ENCODE measurements at regions not wholly inside any gene's neighbourhood (a gene's known extent, or its start where the extent isn't known, plus 50 kb on each side); places are given as distances from the start of the nearest gene placed in this dataset.
"Not testable (repeated sequence)": the region's sequence is repeated elsewhere in the genome, so short reads cannot be mapped to it uniquely, and the experiment has no call there.

DNA sequence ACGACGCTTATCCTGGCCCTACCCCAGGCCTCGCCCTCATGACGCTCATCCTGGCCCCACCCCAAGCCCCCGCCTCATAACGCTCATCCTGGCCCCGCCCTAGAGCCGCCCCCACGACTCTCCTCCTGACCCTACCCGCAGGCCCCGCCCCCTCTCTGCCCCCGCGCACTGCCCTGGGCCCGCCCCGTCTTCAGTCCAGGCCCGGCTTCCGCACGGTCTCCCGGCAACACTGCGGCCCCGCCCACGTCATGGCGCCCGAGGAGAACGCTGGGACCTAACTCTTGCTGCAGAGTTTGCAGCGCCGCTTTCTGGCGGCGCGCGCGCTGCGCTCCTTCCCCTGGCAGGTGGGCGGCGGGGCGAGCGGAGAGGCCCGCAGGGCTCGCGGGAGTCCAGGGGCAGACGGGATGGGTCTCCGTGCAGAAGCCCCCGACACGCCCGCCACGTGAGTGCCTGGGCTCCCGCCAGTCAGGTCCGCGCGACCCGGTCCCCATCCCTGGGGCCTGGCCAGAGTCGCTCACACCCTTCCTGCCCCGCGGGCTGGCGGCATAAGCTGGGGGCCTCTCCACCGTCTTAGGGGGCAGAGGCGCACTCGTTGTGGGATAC, 52.5 kb upstream of the ROPN1B start:
- peak; percentile 93 for DNase-seq (ENCODE audit: low spot score)

DNA sequence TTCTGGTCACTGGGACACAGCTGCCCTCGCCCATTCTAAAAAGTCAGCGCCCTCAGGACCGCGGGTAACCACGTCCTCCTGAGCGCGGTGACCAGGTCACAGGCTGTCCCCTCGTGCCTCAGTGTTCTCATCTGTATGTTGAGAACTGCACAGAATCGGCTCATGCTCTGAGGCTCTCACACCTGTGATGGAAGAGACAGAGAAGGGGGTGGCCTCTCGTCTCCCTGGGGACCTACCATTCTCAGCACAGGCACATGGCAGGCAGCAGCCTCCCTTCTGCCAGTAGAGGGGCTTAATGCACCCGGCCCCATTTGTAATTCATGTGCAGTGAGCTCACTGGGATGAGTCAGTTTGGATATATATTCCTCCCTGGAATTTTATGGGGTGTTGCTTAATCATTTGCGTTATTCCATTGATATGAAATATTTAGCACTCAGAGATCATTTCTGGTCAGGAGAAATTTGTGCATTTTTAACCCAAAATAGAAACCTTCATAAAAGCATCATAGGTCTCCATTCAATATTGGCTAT, 51.9 kb upstream of the ROPN1B start:
- DNase-seq (ENCODE audit: low spot score) = peak; percentile 50

DNA sequence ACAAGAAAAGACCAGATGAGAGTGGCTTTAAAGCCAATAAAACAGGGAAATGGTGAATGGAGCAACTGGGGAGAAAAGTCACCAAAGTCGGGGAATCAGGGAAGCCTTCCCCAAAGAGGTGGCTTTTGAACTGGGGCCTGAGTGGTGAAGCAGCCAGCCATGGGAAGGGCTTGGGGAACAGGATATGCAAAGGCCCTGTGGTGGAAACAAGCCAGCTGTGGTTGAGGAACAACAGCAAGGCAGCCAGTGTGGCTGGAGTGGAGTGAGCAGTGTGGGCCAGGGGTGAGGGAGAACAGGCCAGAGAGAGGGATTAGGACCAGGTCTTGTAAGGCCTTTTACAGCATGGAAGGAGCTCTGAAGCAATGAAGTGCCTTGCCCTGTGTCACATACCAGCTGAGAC, 51.0 kb upstream of the ROPN1B start:
- not testable (repeated sequence) for DNase-seq (ENCODE audit: low spot score)

DNA sequence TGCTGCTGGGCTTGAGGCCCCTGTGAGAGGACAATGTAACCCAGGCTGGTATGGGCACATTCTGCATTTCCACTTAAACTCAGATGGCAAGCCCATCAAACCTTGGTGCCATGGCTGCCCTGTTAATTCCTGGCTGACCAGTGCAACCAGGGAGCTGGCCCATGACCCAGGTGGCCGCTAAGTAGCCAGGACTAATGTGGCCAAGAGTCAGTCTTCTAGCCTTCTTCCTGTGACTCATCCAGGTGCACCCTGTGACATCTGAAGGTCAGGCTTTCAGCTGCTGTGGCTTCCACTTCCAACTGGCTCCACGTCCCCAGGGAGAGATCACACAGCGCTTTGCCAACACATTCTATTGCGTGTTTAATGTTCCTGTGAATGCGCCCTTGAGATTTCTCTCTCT, 50.5 kb upstream of the ROPN1B start:
- not testable (repeated sequence) for DNase-seq (ENCODE audit: low spot score)

DNA sequence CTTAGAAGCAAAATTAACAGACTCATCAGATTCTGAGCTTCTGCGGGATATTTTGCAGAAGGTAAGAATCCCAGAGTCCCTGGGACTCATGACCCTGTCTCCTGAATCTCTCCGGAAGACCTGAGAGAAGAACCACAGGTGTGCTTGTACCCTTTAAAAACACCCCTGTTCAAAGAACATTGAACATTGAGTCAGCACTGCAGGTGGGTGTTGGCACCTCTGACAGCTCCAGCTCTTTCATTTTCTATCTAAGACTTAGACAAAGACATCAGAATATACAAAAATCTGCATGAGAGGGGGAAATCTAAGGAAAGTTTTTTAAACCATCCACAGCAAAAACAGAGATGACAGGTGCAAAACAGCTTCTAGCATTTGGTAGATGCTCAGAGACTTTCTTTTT, 50.1 kb upstream of the ROPN1B start:
- not testable (repeated sequence) for DNase-seq (ENCODE audit: low spot score)

All from H4 (cell line).